ENCODE measurements at regions not wholly inside any gene's neighbourhood (a gene's known extent, or its start where the extent isn't known, plus 50 kb on each side); places are given as distances from the start of the nearest gene placed in this dataset.

GRCh38 chr10:6823770-6824169 is 243.7 kb upstream of the PRKCQ start:
- H3K4me3 ChIP-seq (ENCODE audit: low read depth, low read length): no peak overlapping the region
- no peak for TF ChIP-seq CTCF (IDR thresholded peaks at IDR 0.05; ENCODE audit: low read depth, low read length)

- no peak for TF ChIP-seq CTCF (IDR thresholded peaks at IDR 0.05; ENCODE audit: low read depth, low read length)
- H3K4me3 ChIP-seq (ENCODE audit: low read depth, low read length): no peak overlapping the region
Observed at GRCh38 chr10:6819301-6819700, 239.2 kb upstream of the PRKCQ start.

- no peak for TF ChIP-seq CTCF (IDR thresholded peaks at IDR 0.05; ENCODE audit: low read depth, low read length)
- no peak overlapping the region for H3K4me3 ChIP-seq (ENCODE audit: low read depth, low read length)
Observed at GRCh38 chr10:6817770-6818169, 237.7 kb upstream of the PRKCQ start.

DNA sequence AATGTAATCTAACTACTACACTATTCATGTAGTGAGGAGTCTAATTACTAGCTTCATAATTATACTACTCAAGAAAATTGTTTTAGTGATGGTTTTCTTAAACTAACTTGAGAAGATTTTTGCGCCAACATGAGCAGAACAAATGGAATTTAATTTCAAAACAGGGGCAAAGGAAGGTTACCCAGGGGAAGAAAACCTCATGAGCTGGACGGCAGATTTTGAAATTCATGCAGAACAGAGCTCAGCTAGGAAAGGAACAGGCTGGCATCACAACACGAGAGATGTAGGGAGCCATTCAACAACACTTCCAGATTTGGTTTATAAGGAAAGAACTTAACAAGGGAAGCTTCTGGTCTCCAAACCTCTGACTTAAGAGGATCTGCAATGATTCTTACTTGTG is 235.3 kb upstream of the PRKCQ start:
- no peak for TF ChIP-seq CTCF (IDR thresholded peaks at IDR 0.05; ENCODE audit: low read depth, low read length)
- H3K4me3 ChIP-seq (ENCODE audit: low read depth, low read length): no peak overlapping the region

- TF ChIP-seq CTCF (IDR thresholded peaks at IDR 0.05; ENCODE audit: low read depth, low read length): no peak
- H3K4me3 ChIP-seq (ENCODE audit: low read depth, low read length): no peak overlapping the region
Observed at GRCh38 chr10:6813856-6814255, 233.8 kb upstream of the PRKCQ start.

GRCh38 chr10:6813306-6813705 is 233.2 kb upstream of the PRKCQ start:
- H3K4me3 ChIP-seq (ENCODE audit: low read depth, low read length): no peak overlapping the region
- no peak for TF ChIP-seq CTCF (IDR thresholded peaks at IDR 0.05; ENCODE audit: low read depth, low read length)

- no peak for TF ChIP-seq CTCF (IDR thresholded peaks at IDR 0.05; ENCODE audit: low read depth, low read length)
- H3K4me3 ChIP-seq (ENCODE audit: low read depth, low read length): no peak overlapping the region
Observed at GRCh38 chr10:6811153-6811552, 231.1 kb upstream of the PRKCQ start.

Measured in WI38 (cell line).